SK-N-SH treated with all-trans-retinoic acid at 6 μM for 48 hours (cell line): ENCODE measurements at regions not wholly inside any gene's neighbourhood (a gene's known extent, or its start where the extent isn't known, plus 50 kb on each side); places are given as distances from the start of the nearest gene placed in this dataset.

Experiments used
- ATAC-seq: fragments of 200-7000 bp; cut with Tn5 transposase; 3 replicates; pipeline ENCODE4 v1.9.1; 2020; ENCODE audit warnings: mild to moderate bottlenecking, moderate library complexity
- ARNTL ChIP-seq: fragments of 450-650 bp; formaldehyde crosslinking; IDR thresholded peaks from 2 replicates; pipeline ENCODE4 v1.5.0; 2020; ENCODE audit warnings: low read depth, mild to moderate bottlenecking, moderate library complexity, borderline replicate concordance
- BACH2 ChIP-seq: fragments of 250-450 bp; sonication (Bioruptor Pico); IDR thresholded peaks from 2 replicates; pipeline ENCODE4 v1.9.0; 2021; ENCODE audit warnings: mild to moderate bottlenecking, borderline replicate concordance
- CREB5 ChIP-seq: fragments of 250-450 bp; sonication (Bioruptor Pico); IDR thresholded peaks from 2 replicates; pipeline ENCODE4 v1.5.1; 2020; ENCODE audit warnings: low read depth, mild to moderate bottlenecking, moderate library complexity
- CSDC2 ChIP-seq: fragments of 250-450 bp; sonication (Bioruptor Pico); IDR thresholded peaks from 2 replicates; pipeline ENCODE4 v1.5.0; 2020; ENCODE audit warnings: mild to moderate bottlenecking, moderate library complexity
- ESRRG ChIP-seq: fragments of 250-450 bp; sonication (Bioruptor Pico); IDR thresholded peaks from 2 replicates; pipeline ENCODE4 v1.6.1; 2021; ENCODE audit warnings: mild to moderate bottlenecking
- GLIS3 ChIP-seq: fragments of 250-450 bp; sonication (Bioruptor Pico); IDR thresholded peaks from 2 replicates; pipeline ENCODE4 v1.5.0; 2020; ENCODE audit warnings: mild to moderate bottlenecking, moderate library complexity
- ISL1 ChIP-seq: fragments of 250-450 bp; sonication (Bioruptor Pico); IDR thresholded peaks from 2 replicates; pipeline ENCODE4 v2.1.2; 2022; ENCODE audit warnings: mild to moderate bottlenecking, moderate library complexity
- OSR1 ChIP-seq: fragments of 250-450 bp; sonication (Bioruptor Pico); IDR thresholded peaks from 2 replicates; pipeline ENCODE4 v1.8.0; 2022; ENCODE audit warnings: moderate library complexity, mild to moderate bottlenecking, inconsistent platforms
- PATZ1 ChIP-seq: fragments of 250-450 bp; sonication (Bioruptor Pico); IDR thresholded peaks from 2 replicates; pipeline ENCODE4 v1.8.0; 2020; ENCODE audit warnings: mild to moderate bottlenecking, moderate library complexity, borderline replicate concordance
- PPARA ChIP-seq: fragments of 250-450 bp; sonication (Bioruptor Pico); IDR thresholded peaks from 2 replicates; pipeline ENCODE4 v1.5.0; 2020; ENCODE audit warnings: mild to moderate bottlenecking, borderline replicate concordance
- RARB ChIP-seq: fragments of 250-450 bp; sonication (Bioruptor Pico); IDR thresholded peaks from 2 replicates; pipeline ENCODE4 v1.8.0; 2021; ENCODE audit warnings: mild to moderate bottlenecking, moderate library complexity
- SNAI2 ChIP-seq: fragments of 250-450 bp; sonication (Bioruptor Pico); IDR thresholded peaks from 2 replicates; pipeline ENCODE4 v1.5.0; 2020; ENCODE audit warnings: mild to moderate bottlenecking, moderate library complexity
- TCF4 ChIP-seq: fragments of 250-450 bp; sonication (Bioruptor Pico); IDR thresholded peaks from 2 replicates; pipeline ENCODE4 v1.8.0; 2021; ENCODE audit warnings: mild to moderate bottlenecking, moderate library complexity, borderline replicate concordance
- TOX ChIP-seq: fragments of 250-450 bp; sonication (Bioruptor Pico); IDR thresholded peaks from 2 replicates; pipeline ENCODE4 v1.8.0; 2021; ENCODE audit warnings: mild to moderate bottlenecking, moderate library complexity, borderline replicate concordance
- ZC3H10 ChIP-seq: fragments of 250-450 bp; sonication (Bioruptor Pico); IDR thresholded peaks from 2 replicates; pipeline ENCODE4 v1.5.1; 2021; ENCODE audit warnings: mild to moderate bottlenecking, moderate library complexity
- ZFP3 ChIP-seq: fragments of 250-450 bp; sonication (Bioruptor Pico); IDR thresholded peaks from 2 replicates; pipeline ENCODE4 v1.5.0; 2020; ENCODE audit warnings: mild to moderate bottlenecking, moderate library complexity
- ZFP30 ChIP-seq: fragments of 450-650 bp; formaldehyde crosslinking; IDR thresholded peaks from 2 replicates; pipeline ENCODE4 v1.5.0; 2022; ENCODE audit warnings: mild to moderate bottlenecking, moderate library complexity
- ZNF565 ChIP-seq: fragments of 450-650 bp; formaldehyde crosslinking; conservative IDR thresholded peaks from 2 replicates; pipeline ENCODE4 v1.5.0; 2020; ENCODE audit warnings: low read depth, mild to moderate bottlenecking, moderate library complexity
- ZNF70 ChIP-seq: fragments of 450-650 bp; formaldehyde crosslinking; IDR thresholded peaks from 2 replicates; pipeline ENCODE4 v1.5.0; 2020; ENCODE audit warnings: mild to moderate bottlenecking, moderate library complexity
- ZNF8 ChIP-seq: fragments of 450-650 bp; formaldehyde crosslinking; IDR thresholded peaks from 2 replicates; pipeline ENCODE4 v1.5.0; 2020; ENCODE audit warnings: mild to moderate bottlenecking, moderate library complexity
- TF ChIP-seq, protein P1 (sequence below): fragments of 250-450 bp; sonication (Bioruptor Pico); IDR thresholded peaks from 2 replicates; pipeline ENCODE4 v1.8.0; 2021; ENCODE audit warnings: low read depth, mild to moderate bottlenecking, moderate library complexity, borderline replicate concordance
- TF ChIP-seq, protein P2 (sequence below): fragments of 250-450 bp; sonication (Bioruptor Pico); IDR thresholded peaks from 2 replicates; pipeline ENCODE4 v1.5.0; 2020; ENCODE audit warnings: mild to moderate bottlenecking, moderate library complexity

DNA sequence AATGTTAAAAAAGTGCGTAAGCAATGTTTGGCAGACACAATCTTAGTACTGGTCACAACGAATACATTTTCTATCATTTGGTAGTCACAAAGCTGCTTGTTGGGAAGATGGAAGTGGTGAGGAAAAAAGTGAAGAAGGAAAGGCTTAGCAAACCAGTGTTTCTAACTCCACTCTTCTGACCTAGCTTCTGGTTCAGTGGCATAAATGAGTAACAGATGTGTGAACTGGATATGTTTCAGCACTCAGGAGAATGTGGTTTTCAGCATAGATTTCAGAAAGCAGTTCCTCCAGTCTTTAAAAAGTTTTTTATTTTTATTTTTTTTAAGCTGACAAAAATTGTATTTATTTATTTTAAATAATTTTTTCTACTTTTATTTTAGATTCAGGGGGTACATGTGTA, 357.1 kb downstream of the CPS1 start:
- ATAC-seq = no peak; the same call in 2 of the 3 replicates
- TF ChIP-seq CREB5 = no peak
- TF ChIP-seq ZFP30 (CRISPR knock-in tag) = no peak
- TF ChIP-seq SNAI2 (CRISPR knock-in tag) = no peak
- TF ChIP-seq CSDC2 (CRISPR knock-in tag) = no peak
- no peak for TF ChIP-seq RARB (CRISPR knock-in tag)
- TF ChIP-seq ISL1 = no peak
- TF ChIP-seq GLIS3 = no peak
- no peak for TF ChIP-seq ZNF70 (CRISPR knock-in tag)
- TF ChIP-seq, protein P1, sequence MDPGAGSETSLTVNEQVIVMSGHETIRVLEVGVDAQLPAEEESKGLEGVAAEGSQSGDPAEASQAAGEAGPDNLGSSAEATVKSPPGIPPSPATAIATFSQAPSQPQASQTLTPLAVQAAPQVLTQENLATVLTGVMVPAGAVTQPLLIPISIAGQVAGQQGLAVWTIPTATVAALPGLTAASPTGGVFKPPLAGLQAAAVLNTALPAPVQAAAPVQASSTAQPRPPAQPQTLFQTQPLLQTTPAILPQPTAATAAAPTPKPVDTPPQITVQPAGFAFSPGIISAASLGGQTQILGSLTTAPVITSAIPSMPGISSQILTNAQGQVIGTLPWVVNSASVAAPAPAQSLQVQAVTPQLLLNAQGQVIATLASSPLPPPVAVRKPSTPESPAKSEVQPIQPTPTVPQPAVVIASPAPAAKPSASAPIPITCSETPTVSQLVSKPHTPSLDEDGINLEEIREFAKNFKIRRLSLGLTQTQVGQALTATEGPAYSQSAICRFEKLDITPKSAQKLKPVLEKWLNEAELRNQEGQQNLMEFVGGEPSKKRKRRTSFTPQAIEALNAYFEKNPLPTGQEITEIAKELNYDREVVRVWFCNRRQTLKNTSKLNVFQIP (CRISPR knock-in tag) = no peak
- TF ChIP-seq ZC3H10 = no peak
- TF ChIP-seq ZFP3 (CRISPR knock-in tag) = no peak
- no peak for TF ChIP-seq BACH2 (CRISPR knock-in tag)
- TF ChIP-seq ESRRG = no peak
- TF ChIP-seq TCF4 (CRISPR knock-in tag) = no peak
- no peak for TF ChIP-seq TOX (CRISPR knock-in tag)
- no peak for TF ChIP-seq ZNF565
- TF ChIP-seq PPARA (CRISPR knock-in tag) = no peak
- TF ChIP-seq OSR1 (CRISPR knock-in tag) = no peak
- TF ChIP-seq, protein P2, sequence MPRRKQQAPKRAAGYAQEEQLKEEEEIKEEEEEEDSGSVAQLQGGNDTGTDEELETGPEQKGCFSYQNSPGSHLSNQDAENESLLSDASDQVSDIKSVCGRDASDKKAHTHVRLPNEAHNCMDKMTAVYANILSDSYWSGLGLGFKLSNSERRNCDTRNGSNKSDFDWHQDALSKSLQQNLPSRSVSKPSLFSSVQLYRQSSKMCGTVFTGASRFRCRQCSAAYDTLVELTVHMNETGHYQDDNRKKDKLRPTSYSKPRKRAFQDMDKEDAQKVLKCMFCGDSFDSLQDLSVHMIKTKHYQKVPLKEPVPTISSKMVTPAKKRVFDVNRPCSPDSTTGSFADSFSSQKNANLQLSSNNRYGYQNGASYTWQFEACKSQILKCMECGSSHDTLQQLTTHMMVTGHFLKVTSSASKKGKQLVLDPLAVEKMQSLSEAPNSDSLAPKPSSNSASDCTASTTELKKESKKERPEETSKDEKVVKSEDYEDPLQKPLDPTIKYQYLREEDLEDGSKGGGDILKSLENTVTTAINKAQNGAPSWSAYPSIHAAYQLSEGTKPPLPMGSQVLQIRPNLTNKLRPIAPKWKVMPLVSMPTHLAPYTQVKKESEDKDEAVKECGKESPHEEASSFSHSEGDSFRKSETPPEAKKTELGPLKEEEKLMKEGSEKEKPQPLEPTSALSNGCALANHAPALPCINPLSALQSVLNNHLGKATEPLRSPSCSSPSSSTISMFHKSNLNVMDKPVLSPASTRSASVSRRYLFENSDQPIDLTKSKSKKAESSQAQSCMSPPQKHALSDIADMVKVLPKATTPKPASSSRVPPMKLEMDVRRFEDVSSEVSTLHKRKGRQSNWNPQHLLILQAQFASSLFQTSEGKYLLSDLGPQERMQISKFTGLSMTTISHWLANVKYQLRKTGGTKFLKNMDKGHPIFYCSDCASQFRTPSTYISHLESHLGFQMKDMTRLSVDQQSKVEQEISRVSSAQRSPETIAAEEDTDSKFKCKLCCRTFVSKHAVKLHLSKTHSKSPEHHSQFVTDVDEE (CRISPR knock-in tag) = no peak
- no peak for TF ChIP-seq PATZ1

GRCh38 chr2:210915912-210916311, 359.5 kb downstream of the CPS1 start:
- no peak for ATAC-seq
- TF ChIP-seq ZC3H10 = no peak
- TF ChIP-seq ARNTL (CRISPR knock-in tag) = no peak
- TF ChIP-seq, protein P1 (CRISPR knock-in tag) = no peak
- no peak for TF ChIP-seq ZFP3 (CRISPR knock-in tag)
- no peak for TF ChIP-seq RARB (CRISPR knock-in tag)
- no peak for TF ChIP-seq ZNF8 (CRISPR knock-in tag)

GRCh38 chr2:210917465-210917864, 361.1 kb downstream of the CPS1 start:
- no peak for ATAC-seq
- no peak for TF ChIP-seq SNAI2 (CRISPR knock-in tag)
- TF ChIP-seq ZNF565 = no peak
- TF ChIP-seq CREB5 = no peak
- TF ChIP-seq ZNF70 (CRISPR knock-in tag) = no peak
- TF ChIP-seq, protein P2 (CRISPR knock-in tag) = no peak
- no peak for TF ChIP-seq ZFP30 (CRISPR knock-in tag)
- TF ChIP-seq PPARA (CRISPR knock-in tag) = no peak
- TF ChIP-seq PATZ1 = no peak
- no peak for TF ChIP-seq GLIS3
- TF ChIP-seq ZC3H10 = no peak
